ENCODE measurements at regions not wholly inside any gene's neighbourhood (a gene's known extent, or its start where the extent isn't known, plus 50 kb on each side); places are given as distances from the start of the nearest gene placed in this dataset.

- no peak for DNase-seq (ENCODE audit: low read depth, low spot score)
Measured at GRCh38 chr14:82425261-82425660, 891.6 kb upstream of the SEL1L start.

GRCh38 chr14:82431031-82431430 is 897.4 kb upstream of the SEL1L start:
- DNase-seq (ENCODE audit: low read depth, low spot score): no peak

GRCh38 chr14:82432301-82433105 is 898.9 kb upstream of the SEL1L start:
- no peak for DNase-seq (ENCODE audit: low read depth, low spot score)

- DNase-seq (ENCODE audit: low read depth, low spot score): no peak
Measured at GRCh38 chr14:82438436-82438835, 904.8 kb upstream of the SEL1L start.

GRCh38 chr14:82441270-82441669 is 907.6 kb upstream of the SEL1L start:
- no peak for DNase-seq (ENCODE audit: low read depth, low spot score)

GRCh38 chr14:82445810-82446570 is 912.3 kb upstream of the SEL1L start:
- DNase-seq (ENCODE audit: low read depth, low spot score): no peak

GRCh38 chr14:82447586-82447985 is 913.9 kb upstream of the SEL1L start:
- no peak for DNase-seq (ENCODE audit: low read depth, low spot score)

GRCh38 chr14:82449926-82450468 is 916.3 kb upstream of the SEL1L start:
- DNase-seq (ENCODE audit: low read depth, low spot score): no peak

GRCh38 chr14:82451675-82452074 is 918.0 kb upstream of the SEL1L start:
- DNase-seq (ENCODE audit: low read depth, low spot score): no peak

GRCh38 chr14:82482345-82482744 is 948.7 kb upstream of the SEL1L start:
- no peak for DNase-seq (ENCODE audit: low read depth, low spot score)

- no peak for DNase-seq (ENCODE audit: low read depth, low spot score)
Measured at GRCh38 chr14:82488473-82488872, 954.8 kb upstream of the SEL1L start.

- no peak for DNase-seq (ENCODE audit: low read depth, low spot score)
Measured at GRCh38 chr14:82490397-82490796, 956.7 kb upstream of the SEL1L start.

- no peak for DNase-seq (ENCODE audit: low read depth, low spot score)
Measured at GRCh38 chr14:82492157-82492556, 958.5 kb upstream of the SEL1L start.

GRCh38 chr14:82500222-82500621 is 966.6 kb upstream of the SEL1L start:
- no peak for DNase-seq (ENCODE audit: low read depth, low spot score)

- DNase-seq (ENCODE audit: low read depth, low spot score): no peak
Measured at GRCh38 chr14:82501554-82501953, 967.9 kb upstream of the SEL1L start.

- DNase-seq (ENCODE audit: low read depth, low spot score): no peak
Measured at GRCh38 chr14:82502043-82502442, 968.4 kb upstream of the SEL1L start.

GRCh38 chr14:82504894-82505293 is 971.2 kb upstream of the SEL1L start:
- no peak for DNase-seq (ENCODE audit: low read depth, low spot score)

- DNase-seq (ENCODE audit: low read depth, low spot score): no peak
Measured at GRCh38 chr14:82510007-82510406, 976.4 kb upstream of the SEL1L start.

GRCh38 chr14:82511399-82511798 is 977.7 kb upstream of the SEL1L start:
- no peak for DNase-seq (ENCODE audit: low read depth, low spot score)

GRCh38 chr14:82520765-82521164 is 987.1 kb upstream of the SEL1L start:
- DNase-seq (ENCODE audit: low read depth, low spot score): no peak

GRCh38 chr14:82521191-82521590 is 987.5 kb upstream of the SEL1L start:
- DNase-seq (ENCODE audit: low read depth, low spot score): no peak

GRCh38 chr14:82528016-82528415 is 994.4 kb upstream of the SEL1L start:
- no peak for DNase-seq (ENCODE audit: low read depth, low spot score)

- DNase-seq (ENCODE audit: low read depth, low spot score): no peak
Measured at GRCh38 chr14:82533351-82533750, 999.7 kb upstream of the SEL1L start.

All from brain pericyte (primary cell).